HepG2 (cell line): ENCODE measurements at regions not wholly inside any gene's neighbourhood (a gene's known extent, or its start where the extent isn't known, plus 50 kb on each side); places are given as distances from the start of the nearest gene placed in this dataset.

Source experiments
- ATAC-seq: fragments of 200-7000 bp; cut with Tn5 transposase; 3 replicates; pipeline ENCODE4 v1.9.1; 2020; ENCODE audit warnings: mild to moderate bottlenecking, moderate library complexity
- BruUV-seq: library from RNA; stranded (reverse); fragments of 400-500 nt; replicated peaks from 2 replicates; lab custom pipeline; 2021; lab: Mats Ljungman, UMichigan
- CTCF ChIA-PET: fragments of 300-600 bp; formaldehyde crosslinking; extraction: SDS; loops from one replicate; lab custom pipeline; 2021; ENCODE audit warnings: low total read pairs, inconsistent platforms, low intra/inter-chr PET ratio; lab: Yijun Ruan, JAX
- POLR2A ChIA-PET: fragments of 350-600 bp; sonication (Branson Sonifier 250); formaldehyde crosslinking; loops from one replicate; lab custom pipeline; 2020; ENCODE audit warnings: antibody characterized with exemption, inconsistent platforms; lab: Yijun Ruan, JAX
- DNase-seq: peaks from one replicate; pipeline ENCODE4 v3.0.0-alpha.2; 2015; ENCODE audit warnings: low spot score
- FAIRE-seq: peaks from 3 replicates; lab custom pipeline; 2011; peaks lifted over from hg19 to GRCh38; lab: Jason Lieb, UNC
- H2AFZ ChIP-seq: one replicate; pipeline ENCODE4 v1.6.1; 2011; ENCODE audit warnings: low read length, inconsistent platforms
- H3K27ac ChIP-seq: fragments of 300-600 bp; 3 replicates; pipeline ENCODE4 v1.8.0; 2011; ENCODE audit warnings: mixed run types, mild to moderate bottlenecking, mixed read lengths, low read length, inconsistent platforms; ENCODE audit not compliant: insufficient read depth; ENCODE audit errors: extremely low read length
- H3K27me3 ChIP-seq, 2 experiments: fragments of 200-600 bp in 1 of 2; 2 replicates in 1 of 2; 3 replicates in 1 of 2; pipeline versions ENCODE4 v1.6.0 to v1.8.0; 2011; ENCODE audit warnings: low read length in 2 of 2, mild to moderate bottlenecking in 2 of 2, moderate library complexity in 2 of 2, inconsistent platforms in 1 of 2; ENCODE audit not compliant: insufficient read depth in 2 of 2, control insufficient read depth in 1 of 2
- H3K36me3 ChIP-seq, 2 experiments: fragments of 200-600 bp in 1 of 2; replicated peaks in 1 of 2; 2 replicates in 1 of 2; 3 replicates in 1 of 2; pipeline versions ENCODE4 v1.5.1 to v1.8.0; 2011; ENCODE audit warnings: low read length in 2 of 2, inconsistent platforms in 1 of 2; ENCODE audit not compliant: insufficient read depth in 2 of 2, control insufficient read depth in 1 of 2
- H3K4me1 ChIP-seq: 2 replicates; pipeline ENCODE4 v1.5.1; 2012; ENCODE audit warnings: low read length, inconsistent platforms; ENCODE audit not compliant: insufficient read depth
- H3K4me2 ChIP-seq: 2 replicates; pipeline ENCODE4 v1.6.0; 2011; ENCODE audit warnings: low read depth, low read length, inconsistent platforms
- H3K4me3 ChIP-seq, 3 experiments: fragments of 200-600 bp in 1 of 3; sonication (generic), shearing (Covaris generic) in 1 of 3; replicated peaks in 1 of 3; 2 replicates each; pipeline ENCODE4 v1.5.1; 2011 to 2016; ENCODE audit warnings: low read length in 3 of 3, inconsistent platforms in 2 of 3, low read depth in 2 of 3, mild to moderate bottlenecking in 2 of 3, control low read depth in 1 of 3, mixed read lengths in 1 of 3; ENCODE audit not compliant: insufficient read depth in 1 of 3
- H3K79me2 ChIP-seq: one replicate; pipeline ENCODE4 v1.6.1; 2011; ENCODE audit warnings: low read length, inconsistent platforms; ENCODE audit not compliant: insufficient read depth
- H3K9ac ChIP-seq: 2 replicates; pipeline ENCODE4 v1.6.0; 2011; ENCODE audit warnings: mild to moderate bottlenecking, low read depth, low read length, inconsistent platforms; ENCODE audit not compliant: insufficient read depth
- H3K9me3 ChIP-seq: 2 replicates; pipeline ENCODE4 v1.5.1; 2012; ENCODE audit warnings: mild to moderate bottlenecking, low read length
- H4K20me1 ChIP-seq: 2 replicates; pipeline ENCODE4 v1.6.0; 2011; ENCODE audit warnings: inconsistent platforms, mild to moderate bottlenecking, low read length, moderate library complexity; ENCODE audit not compliant: insufficient read depth
- ARNTL ChIP-seq: sonication (generic); formaldehyde crosslinking; IDR thresholded peaks from 2 replicates; pipeline ENCODE4 v1.4.0; 2020; ENCODE audit warnings: mild to moderate bottlenecking, missing genetic modification reagents
- ATF1 ChIP-seq: IDR thresholded peaks from 2 replicates; pipeline ENCODE4 v1.6.1; 2016; ENCODE audit warnings: mild to moderate bottlenecking, control low read depth
- CEBPG ChIP-seq: IDR thresholded peaks from 2 replicates; pipeline ENCODE4 v1.6.1; 2016
- MTA1 ChIP-seq: sonication (generic); formaldehyde crosslinking; IDR thresholded peaks from 2 replicates; pipeline ENCODE4 v1.4.0; 2020; ENCODE audit warnings: missing genetic modification reagents, mild to moderate bottlenecking, borderline replicate concordance
- PHF21A ChIP-seq: sonication (generic); formaldehyde crosslinking; IDR thresholded peaks from 2 replicates; pipeline ENCODE4 v1.5.0; 2020; ENCODE audit warnings: mild to moderate bottlenecking, missing genetic modification reagents
- PTBP1 ChIP-seq: fragments of 200-400 bp; formaldehyde crosslinking; IDR thresholded peaks from 2 replicates; pipeline ENCODE4 v1.6.1; 2018; ENCODE audit warnings: low read length, low read depth; ENCODE audit not compliant: poor library complexity, severe bottlenecking
- SALL2 ChIP-seq: sonication (generic); formaldehyde crosslinking; IDR thresholded peaks from 2 replicates; pipeline ENCODE4 v1.8.1; 2023; ENCODE audit warnings: mild to moderate bottlenecking, missing genetic modification reagents, inconsistent platforms
- SMAD9 ChIP-seq: sonication (generic); formaldehyde crosslinking; IDR thresholded peaks from 2 replicates; pipeline ENCODE4 v1.5.1; 2020; ENCODE audit warnings: mild to moderate bottlenecking, missing genetic modification reagents
- TOE1 ChIP-seq: sonication (generic); formaldehyde crosslinking; IDR thresholded peaks from 2 replicates; pipeline ENCODE4 v1.4.0; 2020; ENCODE audit warnings: mild to moderate bottlenecking, missing genetic modification reagents
- TSC22D2 ChIP-seq: sonication (generic); formaldehyde crosslinking; IDR thresholded peaks from 2 replicates; pipeline ENCODE4 v1.5.1; 2020; ENCODE audit warnings: missing genetic modification reagents, mild to moderate bottlenecking, borderline replicate concordance
- ZNF101 ChIP-seq: sonication (generic); formaldehyde crosslinking; IDR thresholded peaks from 2 replicates; pipeline ENCODE4 v1.4.0; 2020; ENCODE audit warnings: mild to moderate bottlenecking, low read depth, missing genetic modification reagents, borderline replicate concordance
- ZNF557 ChIP-seq: sonication (generic); formaldehyde crosslinking; IDR thresholded peaks from 2 replicates; pipeline ENCODE4 v1.4.0; 2020; ENCODE audit warnings: missing genetic modification reagents
- ZNF629 ChIP-seq: sonication (generic); formaldehyde crosslinking; conservative IDR thresholded peaks from 2 replicates; pipeline ENCODE4 v1.5.0; 2020; ENCODE audit warnings: missing genetic modification reagents
- WGBS: methylation state at CpG from one replicate; pipeline ENCODE4 v1.1.6; 2017; ENCODE audit warnings: low lambda C conversion rate; 5-methylcytosine and 5-hydroxymethylcytosine counted together
- in situ Hi-C: cut with HindIII; loops from 2 replicates; pipeline ENCODE4 v1.10.0; 2017; ENCODE audit warnings: low pct_unique_long_range_greater_than_20kb; ENCODE audit not compliant: extremely low pct_ligation_motif_present
- intact Hi-C: fragments of 100-400 bp; cut with micrococcal nuclease; formaldehyde crosslinking; loops from one replicate; pipeline ENCODE4 v1.10.0; 2022; ENCODE audit not compliant: unreplicated experiment
- TF ChIP-seq, protein P1 (sequence below): sonication (generic); formaldehyde crosslinking; IDR thresholded peaks from 2 replicates; pipeline ENCODE4 v1.5.0; 2020; ENCODE audit warnings: missing genetic modification reagents, mild to moderate bottlenecking, borderline replicate concordance
- TF ChIP-seq, protein P2 (sequence below): sonication (generic); formaldehyde crosslinking; IDR thresholded peaks from 2 replicates; pipeline ENCODE4 v1.5.1; 2020; ENCODE audit warnings: missing genetic modification reagents, mild to moderate bottlenecking, borderline replicate concordance
- TF ChIP-seq, protein P3 (sequence below): sonication (generic); formaldehyde crosslinking; IDR thresholded peaks from 2 replicates; pipeline ENCODE4 v1.5.1; 2020; ENCODE audit warnings: missing genetic modification reagents, mild to moderate bottlenecking, borderline replicate concordance

DNA sequence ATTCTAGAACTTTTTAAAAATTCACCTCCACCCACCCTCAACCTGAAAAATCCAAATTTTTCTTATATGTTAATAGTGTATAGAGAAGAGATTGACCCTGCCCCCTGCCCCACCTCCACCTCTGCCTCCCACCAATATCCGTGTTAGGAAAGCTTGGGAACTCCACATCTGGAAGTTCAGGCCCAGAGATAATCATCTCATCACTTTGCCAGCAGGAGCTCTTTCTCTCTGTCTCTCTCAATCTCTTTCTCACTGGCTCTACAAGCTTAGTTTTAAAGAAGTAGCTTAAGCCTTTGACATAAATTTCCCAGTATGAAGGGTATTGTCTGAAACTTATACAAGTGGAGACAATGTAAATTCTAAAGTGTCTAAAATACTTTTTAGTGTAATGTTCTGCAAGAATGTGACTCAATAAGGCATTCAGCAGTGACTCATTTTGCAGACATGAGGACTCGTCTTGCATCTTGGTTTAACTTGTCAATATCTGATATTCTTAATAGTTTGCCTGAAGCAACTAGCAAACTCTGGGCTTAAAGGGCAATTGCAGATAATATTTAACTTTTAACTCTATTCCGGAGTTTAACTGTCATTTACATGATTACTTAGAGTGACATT, 299.8 kb upstream of the EPHA3 start:
- H3K4me1 ChIP-seq: no peaks in the 10 kb centered on the region
- H3K9ac ChIP-seq: no peak overlapping the region
- no TSS peak for BruUV-seq
- ChIA-PET CTCF (no interaction called here), POLR2A (no interaction called here)
- H3K4me3 ChIP-seq: no peak overlapping the region
- no peaks in the 10 kb centered on the region for H3K79me2 ChIP-seq
- no peak for TF ChIP-seq ATF1 (CRISPR knock-in tag)
- no peak for TF ChIP-seq PTBP1
- no peak for TF ChIP-seq ARNTL (CRISPR knock-in tag)
- no peak for TF ChIP-seq ZNF101 (CRISPR knock-in tag)
- TF ChIP-seq SALL2 (CRISPR knock-in tag): no peak
- TF ChIP-seq ZNF557: no peak
- TF ChIP-seq ZNF629 (CRISPR knock-in tag): no peak
- TF ChIP-seq, protein P1, sequence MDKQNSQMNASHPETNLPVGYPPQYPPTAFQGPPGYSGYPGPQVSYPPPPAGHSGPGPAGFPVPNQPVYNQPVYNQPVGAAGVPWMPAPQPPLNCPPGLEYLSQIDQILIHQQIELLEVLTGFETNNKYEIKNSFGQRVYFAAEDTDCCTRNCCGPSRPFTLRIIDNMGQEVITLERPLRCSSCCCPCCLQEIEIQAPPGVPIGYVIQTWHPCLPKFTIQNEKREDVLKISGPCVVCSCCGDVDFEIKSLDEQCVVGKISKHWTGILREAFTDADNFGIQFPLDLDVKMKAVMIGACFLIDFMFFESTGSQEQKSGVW (CRISPR knock-in tag): no peak
- TF ChIP-seq, protein P2, sequence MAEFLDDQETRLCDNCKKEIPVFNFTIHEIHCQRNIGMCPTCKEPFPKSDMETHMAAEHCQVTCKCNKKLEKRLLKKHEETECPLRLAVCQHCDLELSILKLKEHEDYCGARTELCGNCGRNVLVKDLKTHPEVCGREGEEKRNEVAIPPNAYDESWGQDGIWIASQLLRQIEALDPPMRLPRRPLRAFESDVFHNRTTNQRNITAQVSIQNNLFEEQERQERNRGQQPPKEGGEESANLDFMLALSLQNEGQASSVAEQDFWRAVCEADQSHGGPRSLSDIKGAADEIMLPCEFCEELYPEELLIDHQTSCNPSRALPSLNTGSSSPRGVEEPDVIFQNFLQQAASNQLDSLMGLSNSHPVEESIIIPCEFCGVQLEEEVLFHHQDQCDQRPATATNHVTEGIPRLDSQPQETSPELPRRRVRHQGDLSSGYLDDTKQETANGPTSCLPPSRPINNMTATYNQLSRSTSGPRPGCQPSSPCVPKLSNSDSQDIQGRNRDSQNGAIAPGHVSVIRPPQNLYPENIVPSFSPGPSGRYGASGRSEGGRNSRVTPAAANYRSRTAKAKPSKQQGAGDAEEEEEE (CRISPR knock-in tag): no peak
- TF ChIP-seq TSC22D2 (CRISPR knock-in tag): no peak
- no peak for TF ChIP-seq TOE1 (CRISPR knock-in tag)
- TF ChIP-seq MTA1 (CRISPR knock-in tag): no peak
- no peak for TF ChIP-seq CEBPG
- no peak for TF ChIP-seq SMAD9 (CRISPR knock-in tag)
- TF ChIP-seq, protein P3, sequence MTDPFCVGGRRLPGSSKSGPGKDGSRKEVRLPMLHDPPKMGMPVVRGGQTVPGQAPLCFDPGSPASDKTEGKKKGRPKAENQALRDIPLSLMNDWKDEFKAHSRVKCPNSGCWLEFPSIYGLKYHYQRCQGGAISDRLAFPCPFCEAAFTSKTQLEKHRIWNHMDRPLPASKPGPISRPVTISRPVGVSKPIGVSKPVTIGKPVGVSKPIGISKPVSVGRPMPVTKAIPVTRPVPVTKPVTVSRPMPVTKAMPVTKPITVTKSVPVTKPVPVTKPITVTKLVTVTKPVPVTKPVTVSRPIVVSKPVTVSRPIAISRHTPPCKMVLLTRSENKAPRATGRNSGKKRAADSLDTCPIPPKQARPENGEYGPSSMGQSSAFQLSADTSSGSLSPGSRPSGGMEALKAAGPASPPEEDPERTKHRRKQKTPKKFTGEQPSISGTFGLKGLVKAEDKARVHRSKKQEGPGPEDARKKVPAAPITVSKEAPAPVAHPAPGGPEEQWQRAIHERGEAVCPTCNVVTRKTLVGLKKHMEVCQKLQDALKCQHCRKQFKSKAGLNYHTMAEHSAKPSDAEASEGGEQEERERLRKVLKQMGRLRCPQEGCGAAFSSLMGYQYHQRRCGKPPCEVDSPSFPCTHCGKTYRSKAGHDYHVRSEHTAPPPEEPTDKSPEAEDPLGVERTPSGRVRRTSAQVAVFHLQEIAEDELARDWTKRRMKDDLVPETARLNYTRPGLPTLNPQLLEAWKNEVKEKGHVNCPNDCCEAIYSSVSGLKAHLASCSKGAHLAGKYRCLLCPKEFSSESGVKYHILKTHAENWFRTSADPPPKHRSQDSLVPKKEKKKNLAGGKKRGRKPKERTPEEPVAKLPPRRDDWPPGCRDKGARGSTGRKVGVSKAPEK (CRISPR knock-in tag): no peak
- no peak for TF ChIP-seq PHF21A (CRISPR knock-in tag)
- no peak overlapping the region for H2AFZ ChIP-seq
- WGBS: 0% methylated on average over 3 of the region's 3 CpGs
- no peaks in the 10 kb centered on the region for H3K27me3 ChIP-seq
- ATAC-seq (no peak), DNase-seq (no peak), FAIRE-seq (no peak)
- H3K36me3 ChIP-seq: no peaks in the 10 kb centered on the region
- no peaks in the 10 kb centered on the region for H4K20me1 ChIP-seq
- no peak overlapping the region for H3K27ac ChIP-seq
- no peaks in the 10 kb centered on the region for H3K9me3 ChIP-seq
- no peak overlapping the region for H3K4me2 ChIP-seq
- intact Hi-C loops (no loop called here), in situ Hi-C loops (no loop called here)
